Erythroblast (primary cell): ENCODE measurements at regions not wholly inside any gene's neighbourhood (a gene's known extent, or its start where the extent isn't known, plus 50 kb on each side); places are given as distances from the start of the nearest gene placed in this dataset.

ENCODE experiments used
- GATA1 ChIP-seq: IDR thresholded peaks from 2 replicates; pipeline ENCODE4 v1.6.1; 2011; ENCODE audit warnings: low read depth, mild to moderate bottlenecking, control low read depth, low read length, moderate library complexity
- POLR2A ChIP-seq: IDR thresholded peaks from 2 replicates; pipeline ENCODE4 v1.6.1; 2011; ENCODE audit warnings: mild to moderate bottlenecking, low read length

- TF ChIP-seq POLR2A: no peak
- TF ChIP-seq GATA1: no peak
Measured at GRCh38 chr3:124364317-124365020, 365.8 kb upstream of the UMPS start.
